Cerebellar nuclear complex (tissue), 1 donor: ENCODE measurements at regions not wholly inside any gene's neighbourhood (a gene's known extent, or its start where the extent isn't known, plus 50 kb on each side); places are given as distances from the start of the nearest gene placed in this dataset.

Source experiments
- DNase-seq, 2 experiments: peaks; one replicate each; lab custom pipeline; 2025; lab: John Stamatoyannopoulos, UW

DNA sequence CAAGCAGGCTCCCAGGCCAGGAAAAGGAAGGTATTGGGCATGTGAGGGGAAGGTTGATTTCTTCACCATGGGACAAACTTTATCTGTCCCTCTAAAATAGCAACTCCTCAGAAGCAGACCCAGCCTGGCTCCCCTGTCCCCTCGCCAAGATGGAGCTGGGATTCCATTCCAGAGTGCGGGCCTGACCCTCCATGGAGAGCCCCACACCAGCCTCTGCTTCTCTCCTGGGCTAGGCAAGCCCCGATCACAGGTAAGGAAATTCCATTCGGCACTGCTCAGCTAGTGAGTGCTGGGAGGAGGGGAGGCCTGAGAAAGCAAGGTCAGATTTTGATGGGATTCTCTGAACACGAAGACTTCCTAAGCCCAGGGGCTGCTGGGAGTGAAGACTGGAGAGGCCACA lies 98.4 kb downstream of the EFNB1 start:
- DNase-seq = no peak

DNA sequence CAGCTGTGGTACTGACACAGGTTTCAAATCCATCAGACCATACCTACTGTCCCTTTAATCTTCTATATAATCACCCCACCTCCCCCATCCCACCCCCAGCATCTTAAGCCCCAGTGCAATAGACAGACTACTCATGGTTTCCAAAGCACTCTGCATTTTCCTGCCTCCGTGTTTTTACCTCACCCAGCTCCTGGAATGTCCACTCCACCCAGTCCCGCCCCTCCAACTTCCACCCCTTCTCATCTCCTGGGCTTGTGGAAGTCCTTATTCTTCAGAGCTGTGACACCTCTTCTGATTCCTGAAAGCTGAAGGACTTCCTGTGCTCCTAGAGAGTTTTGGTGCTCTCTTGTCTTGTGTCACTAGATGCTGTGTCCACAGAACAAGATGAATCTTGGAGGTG lies 94.3 kb downstream of the EFNB1 start:
- no peak for DNase-seq

DNA sequence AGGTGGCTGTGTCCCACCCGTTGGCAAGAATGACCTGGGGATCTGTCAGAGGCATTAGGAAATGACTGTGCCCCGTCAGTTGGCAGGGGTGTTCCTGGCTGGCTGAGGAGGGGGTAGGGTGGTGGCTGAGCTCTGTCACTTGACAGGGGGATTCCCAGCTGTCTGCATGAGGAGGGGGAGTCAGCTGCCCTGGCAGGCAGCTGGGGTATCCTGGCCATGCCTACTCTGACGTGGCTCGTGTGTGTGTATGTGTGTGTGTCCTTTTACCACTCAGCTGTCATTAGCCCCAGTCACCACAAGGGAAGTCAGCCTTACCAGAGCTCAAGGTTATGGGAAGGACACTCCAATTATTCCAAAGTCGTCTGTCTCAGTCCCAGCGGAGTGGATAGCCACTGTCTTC lies 93.2 kb downstream of the EFNB1 start:
- no peak for DNase-seq

DNA sequence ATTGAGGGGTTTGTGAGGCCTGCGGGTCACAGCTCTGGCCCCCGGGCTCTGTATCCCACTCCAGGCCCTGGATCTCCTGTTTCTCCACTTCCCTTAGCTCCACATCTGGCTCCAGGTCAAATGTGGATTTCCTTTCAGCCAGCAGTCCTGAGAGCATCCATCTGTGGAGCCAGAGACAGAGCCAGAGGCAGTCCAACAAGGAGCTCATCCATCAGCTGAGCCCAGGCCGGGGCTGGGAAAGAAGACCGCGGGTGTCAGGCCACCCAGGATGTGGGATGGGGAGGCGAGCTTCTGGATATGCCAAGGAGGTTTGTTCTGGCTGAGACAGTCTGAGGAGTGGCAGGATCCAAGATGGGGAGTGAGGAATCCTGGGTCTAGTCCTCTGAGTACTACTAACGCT lies 91.7 kb downstream of the EFNB1 start:
- no peak for DNase-seq

DNA sequence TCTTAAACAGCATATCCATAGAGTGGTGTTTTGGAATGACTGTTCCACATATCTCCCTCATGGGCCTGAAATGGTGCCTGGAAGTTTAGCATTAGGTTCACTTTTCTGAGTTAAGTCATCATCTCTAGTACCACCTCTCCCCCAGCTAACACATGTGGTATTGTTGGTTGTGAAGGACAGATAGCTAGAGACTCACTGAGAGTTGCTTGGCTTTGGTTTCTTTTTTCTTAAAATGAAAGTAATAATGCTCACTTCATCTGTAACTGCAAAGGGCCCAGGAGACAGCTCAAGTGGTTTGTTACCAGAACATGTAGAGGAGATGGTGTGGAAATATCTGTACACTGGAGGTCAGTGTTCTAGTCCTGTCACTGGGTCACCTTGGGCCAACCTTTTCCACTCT lies 90.9 kb downstream of the EFNB1 start:
- no peak for DNase-seq

DNA sequence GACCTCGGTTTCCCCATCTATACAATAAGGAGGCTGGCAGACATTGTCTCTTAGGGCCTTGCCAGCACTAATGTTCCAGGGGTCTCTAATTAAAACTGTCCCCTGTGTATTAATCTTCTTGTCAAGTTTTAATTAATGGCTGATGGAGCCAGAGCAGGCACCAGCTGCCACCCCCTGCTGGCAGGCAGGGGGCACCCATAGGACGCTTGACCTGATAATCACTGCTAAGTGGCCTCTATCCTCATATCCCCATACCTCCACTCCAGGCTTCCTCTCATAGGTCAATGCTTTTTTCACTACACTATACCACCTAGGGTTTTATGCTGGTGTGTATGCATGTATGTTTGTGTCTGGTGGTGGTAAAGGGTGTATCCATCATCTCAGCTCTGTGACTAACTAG lies 89.4 kb downstream of the EFNB1 start:
- no peak for DNase-seq

DNA sequence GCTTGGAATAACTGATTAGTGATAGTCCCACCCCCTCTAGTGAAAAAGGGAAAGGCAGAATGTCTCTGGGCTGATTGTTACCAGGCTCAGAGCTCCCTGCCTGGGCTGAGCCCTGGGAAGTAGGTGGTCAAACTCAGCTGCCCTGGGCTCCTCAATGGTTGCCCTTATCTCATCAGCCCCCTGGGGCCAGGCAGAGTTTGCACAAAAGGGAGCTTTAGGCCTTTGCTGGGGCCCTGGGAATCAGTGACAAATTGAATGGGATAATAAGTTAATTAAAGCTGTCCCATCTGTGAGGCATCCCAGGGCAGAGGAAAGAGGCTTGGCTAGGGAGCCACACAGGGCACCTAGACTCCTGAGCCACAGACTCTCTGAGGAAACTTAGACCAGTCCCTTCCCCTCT lies 89.0 kb downstream of the EFNB1 start:
- DNase-seq = no peak

DNA sequence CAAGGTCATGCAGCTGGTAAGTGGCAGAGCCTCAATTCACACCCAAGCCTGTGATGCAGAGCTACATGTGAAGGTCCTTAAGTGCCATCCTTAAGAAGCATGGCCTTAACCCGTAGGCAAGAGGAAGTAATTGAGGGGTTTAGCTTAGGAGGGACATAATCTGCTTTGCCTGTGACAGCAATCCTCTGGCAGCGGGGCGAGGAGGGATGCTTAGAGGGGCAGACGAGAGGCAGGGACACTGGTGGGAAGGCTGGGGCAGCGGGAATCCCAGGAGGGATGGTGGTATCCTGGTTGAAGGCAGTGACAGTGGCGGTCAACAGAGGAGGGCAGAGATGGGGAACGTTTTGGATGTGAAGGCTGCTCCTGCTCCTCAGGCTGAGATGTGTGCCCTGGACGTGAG lies 88.1 kb downstream of the EFNB1 start:
- no peak for DNase-seq

DNA sequence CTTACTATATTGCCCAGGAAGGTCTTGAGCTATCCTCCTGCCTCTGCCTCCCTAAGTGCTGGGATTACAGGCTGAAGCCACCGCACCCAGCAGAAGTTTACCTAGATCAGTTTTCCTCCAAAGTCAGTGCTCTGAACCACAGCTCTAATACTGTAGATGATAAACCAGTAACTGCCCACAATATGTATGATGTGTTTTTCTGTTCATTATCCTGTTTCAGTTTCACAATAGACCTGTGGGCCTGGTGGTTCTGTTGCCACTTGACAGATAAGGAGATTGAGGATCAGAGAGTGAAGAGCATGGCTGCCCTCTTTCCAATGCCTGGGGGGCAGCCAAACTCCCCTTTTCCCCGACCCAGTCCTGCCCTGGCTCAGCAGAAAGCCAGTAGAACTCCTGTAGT lies 87.0 kb downstream of the EFNB1 start:
- DNase-seq = no peak

DNA sequence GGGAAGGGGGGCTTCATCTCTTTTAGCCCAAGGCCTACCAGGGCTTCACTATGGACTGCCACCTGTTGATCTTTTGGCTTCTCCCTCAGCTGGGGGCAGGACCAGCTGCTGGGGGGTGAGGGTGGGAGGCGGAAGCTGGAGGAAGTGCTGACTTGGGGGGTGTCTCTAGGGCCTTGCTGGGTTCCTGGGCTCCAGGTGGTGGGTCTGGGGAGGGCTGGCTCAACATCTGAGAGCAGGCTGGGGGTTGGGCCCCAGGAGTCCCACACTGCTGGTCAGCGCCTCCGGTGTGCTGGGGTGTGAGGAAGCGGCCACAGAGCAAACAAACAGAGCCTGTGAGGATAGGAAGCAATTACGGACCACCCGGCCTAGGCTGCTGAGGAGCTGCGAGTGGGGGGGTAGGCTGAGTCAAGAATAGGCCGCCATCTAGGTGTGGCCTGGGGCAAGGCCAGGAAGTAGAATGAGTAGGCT lies 85.7 kb downstream of the EFNB1 start:
- DNase-seq = no peak

DNA sequence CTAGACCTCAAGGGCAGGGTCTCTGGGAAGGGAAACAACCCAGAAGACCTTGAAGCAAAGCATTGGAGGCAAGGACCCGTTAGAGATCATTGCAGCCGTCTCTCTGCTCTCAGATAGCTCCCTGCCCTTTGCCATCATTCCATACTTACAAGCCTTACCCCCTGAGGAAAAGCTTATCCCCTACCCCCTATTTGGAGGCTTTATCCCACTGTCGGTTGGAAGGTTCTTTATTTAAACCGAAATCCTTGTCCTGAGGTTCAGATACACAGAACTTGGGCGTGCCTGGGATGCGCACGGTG lies 84.4 kb downstream of the EFNB1 start:
- no peak for DNase-seq

DNA sequence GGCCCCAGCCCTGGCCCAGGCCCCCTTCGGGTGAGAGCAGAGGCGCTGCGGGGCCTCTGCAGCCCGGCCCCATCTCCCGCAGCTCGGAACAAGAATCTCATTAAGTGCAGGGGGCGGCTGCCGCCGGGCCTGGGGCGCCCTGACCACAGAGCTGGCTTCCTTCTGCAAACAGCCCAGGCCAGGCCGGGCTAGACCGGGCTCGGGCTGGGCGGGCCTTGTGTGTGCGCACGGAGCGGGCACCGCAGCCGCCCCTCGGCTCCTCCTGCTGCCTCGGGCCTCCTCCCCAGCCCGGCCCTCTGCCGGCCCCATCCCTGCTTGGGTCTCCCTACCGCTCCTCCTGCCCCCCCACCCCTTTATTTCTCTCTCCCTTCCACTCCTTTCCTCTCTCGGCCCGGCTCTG lies 83.3 kb downstream of the EFNB1 start:
- no peak for DNase-seq

DNA sequence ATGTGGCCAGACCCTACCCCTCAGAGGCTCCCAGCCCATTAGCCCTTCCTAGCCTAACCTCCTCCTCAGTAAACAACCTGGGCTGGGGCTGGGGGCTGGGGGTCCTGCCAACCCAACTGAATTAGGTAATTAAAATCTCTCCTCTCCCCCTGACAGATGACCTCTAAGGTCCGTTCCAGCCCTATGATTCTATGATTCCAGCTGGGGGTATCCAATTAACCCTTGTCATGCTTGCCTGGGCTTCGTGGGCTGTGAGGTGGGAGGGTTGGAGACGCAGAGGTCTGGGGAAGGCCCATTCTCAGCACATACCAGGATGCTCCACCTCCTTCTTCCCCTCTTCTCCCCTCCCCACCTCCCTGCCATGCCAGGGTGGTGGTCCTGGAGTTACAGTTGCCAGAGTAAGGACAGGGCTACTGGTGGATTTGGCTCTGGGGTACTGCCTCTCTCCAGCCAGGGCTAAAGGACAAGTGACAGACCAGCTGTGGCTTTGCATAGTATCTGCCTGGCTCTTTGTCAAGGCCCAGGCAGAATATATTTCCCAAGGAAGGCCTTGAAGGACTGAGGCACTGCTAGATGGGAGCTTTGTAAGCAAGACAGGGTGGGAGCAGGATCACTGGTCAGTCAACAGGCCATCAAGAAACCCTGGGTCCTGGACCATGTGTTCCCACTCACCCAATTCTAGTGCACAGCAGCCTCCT lies 82.1 kb downstream of the EFNB1 start:
- DNase-seq = no peak

DNA sequence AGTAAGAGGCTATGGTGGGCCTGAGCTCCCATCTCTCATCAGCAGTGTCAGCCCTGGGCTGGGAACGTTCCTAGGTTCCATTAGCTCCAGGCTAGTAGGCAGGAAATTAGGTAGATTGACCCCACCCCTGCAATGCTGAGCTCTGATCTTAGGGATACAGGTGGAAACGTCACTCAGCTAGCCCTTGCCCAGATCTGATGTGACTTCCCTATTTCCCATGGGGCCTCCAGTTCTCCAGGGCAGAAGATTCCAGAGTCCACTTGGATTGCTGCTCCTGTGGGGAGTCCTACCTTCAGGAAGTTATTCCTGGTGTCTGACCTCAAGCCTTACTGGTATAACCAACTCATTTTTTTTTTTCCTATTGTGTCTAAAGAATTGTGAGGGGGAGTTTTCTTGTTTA lies 81.1 kb downstream of the EFNB1 start:
- no peak for DNase-seq

DNA sequence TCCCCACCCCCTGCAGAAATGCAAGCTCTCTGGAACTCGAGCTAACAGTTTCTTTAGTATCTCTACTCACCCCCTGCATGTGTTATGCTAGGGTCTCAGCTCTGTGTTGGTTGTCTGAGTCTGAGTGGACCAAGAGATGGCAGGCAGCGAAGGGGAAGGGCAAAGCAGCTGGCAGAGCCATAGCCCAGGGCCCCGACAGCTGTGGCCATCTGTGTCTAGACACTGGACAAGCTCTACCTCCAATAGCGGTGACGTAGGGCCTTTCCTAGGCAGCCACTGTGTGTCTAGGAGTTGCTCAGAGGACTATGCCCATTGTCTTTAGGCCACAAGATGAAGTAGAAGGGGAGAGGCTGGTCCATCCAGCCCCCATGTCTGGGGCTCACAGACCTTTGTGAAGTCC lies 79.2 kb downstream of the EFNB1 start:
- DNase-seq = no peak

DNA sequence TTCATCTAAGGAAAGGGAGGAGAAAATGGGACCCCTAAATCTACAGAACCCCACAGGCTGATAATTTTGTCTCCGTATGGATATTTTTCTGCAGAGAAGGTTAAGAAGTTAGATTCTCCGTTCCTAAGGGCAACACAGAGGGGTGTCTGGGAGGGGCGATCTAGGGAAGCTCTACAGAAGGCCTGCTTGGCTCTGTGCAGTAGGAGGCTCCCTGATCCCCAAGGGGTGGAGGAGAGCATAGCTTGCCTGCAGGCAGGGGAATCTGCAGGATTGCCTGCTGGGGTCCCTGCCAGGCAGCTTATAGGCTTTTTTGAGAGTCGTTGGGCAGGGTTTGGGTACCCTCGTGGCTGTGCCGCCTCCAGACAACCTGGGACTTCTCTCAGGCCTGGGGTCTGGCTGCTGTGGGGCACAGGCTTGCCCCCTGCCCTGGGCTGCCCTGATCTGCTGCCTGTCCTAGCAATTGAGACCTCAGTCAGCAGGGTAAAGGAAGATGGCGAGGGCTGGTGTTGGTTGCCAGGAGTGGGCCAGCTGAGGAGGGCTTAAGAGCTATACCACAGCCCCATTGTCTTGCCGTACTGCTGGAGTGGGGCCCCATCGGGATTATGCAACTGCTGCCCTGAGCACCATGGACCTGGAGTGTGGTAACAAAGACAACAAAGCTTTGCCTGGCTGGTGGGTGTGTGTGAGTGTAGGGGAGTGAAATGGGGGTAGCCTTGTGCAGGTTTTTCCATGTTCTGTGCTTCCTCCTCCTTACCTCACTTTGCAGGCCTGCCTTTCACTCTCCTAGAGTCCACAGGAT lies 74.1 kb downstream of the EFNB1 start:
- no peak for DNase-seq

DNA sequence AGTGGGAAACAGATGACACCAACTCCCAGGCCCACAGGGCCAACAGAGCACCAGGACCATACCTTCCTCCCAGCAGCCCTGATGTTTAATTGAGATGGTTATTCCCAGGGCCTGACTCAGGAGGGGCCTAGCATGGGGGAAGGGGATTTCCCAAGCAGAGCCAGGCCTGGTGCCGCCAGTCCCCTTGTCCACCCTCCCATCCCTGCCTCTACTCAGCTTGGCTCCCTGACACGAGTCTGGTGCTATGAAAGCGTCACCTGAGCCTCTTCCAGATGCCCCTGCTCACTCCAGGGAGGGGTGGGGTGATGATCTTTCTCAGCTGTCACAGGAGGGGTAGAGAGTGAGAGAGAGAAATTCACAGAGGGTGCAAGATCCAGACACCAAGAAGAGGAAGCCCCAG lies 72.7 kb downstream of the EFNB1 start:
- no peak for DNase-seq

DNA sequence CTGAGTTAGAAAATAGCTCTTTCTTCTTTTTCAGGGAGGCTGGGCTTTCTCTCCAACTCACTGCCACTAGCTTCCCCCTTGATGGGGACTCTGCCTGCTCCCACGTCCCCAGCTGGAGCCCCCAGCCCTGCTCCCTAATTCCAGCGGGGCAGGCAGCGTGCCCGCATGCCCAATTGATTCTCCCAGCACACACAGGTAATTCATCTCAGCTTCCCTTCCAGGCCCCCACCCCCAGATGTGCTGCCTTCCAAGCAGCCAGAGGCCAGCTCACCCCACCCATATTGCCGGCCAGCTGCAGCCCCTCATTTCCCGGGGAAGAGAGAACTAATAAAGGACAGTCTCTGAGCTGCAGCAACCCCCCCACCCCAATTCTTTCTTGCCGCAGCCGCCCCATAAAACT lies 69.8 kb downstream of the EFNB1 start:
- DNase-seq = no peak

DNA sequence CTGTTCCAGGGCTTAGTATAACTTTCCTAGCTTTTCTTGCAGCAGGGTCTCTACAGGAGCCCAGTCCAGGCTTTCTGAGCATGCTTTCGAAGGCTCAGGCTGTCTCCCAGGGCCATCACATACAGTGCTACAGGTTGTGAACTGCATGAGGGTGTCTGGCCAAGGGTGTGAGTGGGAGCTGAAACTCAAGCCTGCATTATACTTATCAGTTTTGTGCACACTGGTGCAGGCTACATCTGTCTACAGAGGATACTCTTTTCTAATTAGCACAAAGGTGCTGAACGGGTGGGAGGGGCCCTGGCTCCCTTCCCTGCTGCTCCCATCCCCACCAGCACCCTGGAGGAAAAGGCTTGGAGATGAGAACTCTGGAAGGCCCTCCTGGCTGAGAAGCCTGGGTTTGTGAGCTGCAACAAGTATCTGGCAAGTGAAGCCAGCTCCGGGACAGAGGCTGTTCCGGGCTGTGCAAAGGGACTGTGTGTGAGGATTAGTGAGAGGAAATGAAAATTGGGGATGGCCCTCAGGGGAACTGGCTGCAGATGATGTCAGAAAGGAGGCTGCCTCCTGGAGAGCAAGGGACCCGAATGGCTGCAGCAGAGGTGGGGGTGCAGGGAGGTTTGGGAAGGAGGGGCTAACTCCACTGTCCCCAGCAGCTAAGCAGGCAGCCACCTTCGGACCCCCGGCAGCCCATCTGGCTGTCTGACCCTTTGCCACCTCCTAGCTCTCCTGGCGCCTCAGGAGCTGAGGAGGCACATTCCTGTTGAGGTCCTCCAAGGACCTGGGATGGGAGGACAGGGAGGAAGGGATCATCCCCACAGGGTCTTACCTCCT lies 68.5 kb downstream of the EFNB1 start:
- DNase-seq = no peak

DNA sequence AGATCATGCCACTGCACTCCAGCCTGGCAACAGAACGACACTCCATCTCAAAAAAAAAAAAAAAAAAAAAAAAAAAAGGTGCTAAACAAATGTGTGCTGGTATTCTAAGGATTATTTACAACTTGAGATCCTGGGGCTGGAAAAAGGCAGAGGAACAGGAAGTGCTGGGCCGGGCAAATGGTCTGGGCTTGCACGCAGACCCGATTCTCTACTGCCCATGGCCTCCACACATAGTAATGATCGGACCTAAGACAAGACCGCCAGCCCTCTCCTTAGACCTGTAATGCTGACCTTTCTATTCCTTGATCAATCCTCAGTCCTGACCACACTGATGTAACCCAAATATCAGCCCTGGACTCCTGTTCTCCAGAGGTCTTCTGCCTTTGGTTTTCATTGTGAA lies 67.8 kb downstream of the EFNB1 start:
- no peak for DNase-seq

DNA sequence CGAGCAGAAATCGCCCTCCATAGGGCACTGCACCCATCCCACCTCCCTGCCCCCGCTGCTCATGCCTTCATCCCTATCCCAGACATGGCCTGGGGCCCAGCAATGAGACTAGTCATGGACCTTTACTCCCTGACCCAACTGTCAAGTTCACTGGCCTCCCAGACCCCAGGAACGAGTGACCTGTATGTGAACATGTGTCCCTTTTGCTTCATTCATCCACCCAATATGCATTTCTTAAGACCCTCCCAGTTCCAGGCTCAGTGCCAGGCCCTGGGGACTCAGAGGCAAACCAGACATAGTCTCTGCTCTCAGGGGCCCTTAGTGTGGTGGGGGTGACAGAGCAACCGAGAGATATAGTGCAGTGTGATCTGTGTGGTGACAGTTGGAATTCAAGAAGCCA lies 67.0 kb downstream of the EFNB1 start:
- no peak for DNase-seq

DNA sequence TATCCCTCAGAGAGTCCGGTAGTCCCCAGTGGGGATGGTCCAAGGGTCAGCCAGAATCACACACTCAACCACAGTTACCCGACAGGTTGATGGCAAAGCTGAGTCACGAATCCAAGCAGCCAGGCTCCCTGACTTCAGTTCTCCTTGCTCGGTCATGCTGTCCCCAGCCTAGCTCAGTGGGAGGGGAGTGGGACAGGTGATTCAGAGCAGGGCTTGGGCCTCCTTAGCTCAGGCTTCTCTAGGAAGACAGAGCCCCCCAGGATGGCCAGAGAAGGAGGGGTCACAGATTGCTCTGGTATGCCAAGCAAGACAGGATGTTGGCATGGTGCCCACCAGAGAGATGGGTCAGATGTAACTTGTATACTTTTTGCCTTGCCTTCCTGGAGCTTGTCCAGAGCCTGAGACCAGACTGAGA lies 66.5 kb downstream of the EFNB1 start:
- no peak for DNase-seq
